Skeletal muscle satellite cell (primary cell): ENCODE measurements at regions not wholly inside any gene's neighbourhood (a gene's known extent, or its start where the extent isn't known, plus 50 kb on each side); places are given as distances from the start of the nearest gene placed in this dataset.
"Not testable (repeated sequence)": the region's sequence is repeated elsewhere in the genome, so short reads cannot be mapped to it uniquely, and the experiment has no call there.

Experiments
- H3K27me3 ChIP-seq: 2 replicates; pipeline ENCODE4 v1.7.0; 2013; ENCODE audit warnings: low read length; ENCODE audit not compliant: control insufficient read depth, insufficient read depth
- H3K36me3 ChIP-seq: 2 replicates; pipeline ENCODE4 v1.7.0; 2013; ENCODE audit warnings: mild to moderate bottlenecking, control low read depth, low read length; ENCODE audit not compliant: insufficient read depth
- H3K4me1 ChIP-seq: 2 replicates; pipeline ENCODE4 v1.7.0; 2013; ENCODE audit warnings: low read length; ENCODE audit not compliant: control insufficient read depth, insufficient read depth
- H3K4me2 ChIP-seq: 2 replicates; pipeline ENCODE4 v1.7.0; 2013; ENCODE audit warnings: mild to moderate bottlenecking, low read length
- H3K4me3 ChIP-seq: 2 replicates; pipeline ENCODE4 v1.7.0; 2013; ENCODE audit warnings: low read length
- H3K9ac ChIP-seq: 2 replicates; pipeline ENCODE4 v1.7.0; 2013; ENCODE audit warnings: mild to moderate bottlenecking, low read depth, low read length, moderate library complexity
- H3K9me3 ChIP-seq: replicated peaks from 2 replicates; pipeline ENCODE4 v1.7.0; 2013; ENCODE audit warnings: mild to moderate bottlenecking, control low read depth, low read length

DNA sequence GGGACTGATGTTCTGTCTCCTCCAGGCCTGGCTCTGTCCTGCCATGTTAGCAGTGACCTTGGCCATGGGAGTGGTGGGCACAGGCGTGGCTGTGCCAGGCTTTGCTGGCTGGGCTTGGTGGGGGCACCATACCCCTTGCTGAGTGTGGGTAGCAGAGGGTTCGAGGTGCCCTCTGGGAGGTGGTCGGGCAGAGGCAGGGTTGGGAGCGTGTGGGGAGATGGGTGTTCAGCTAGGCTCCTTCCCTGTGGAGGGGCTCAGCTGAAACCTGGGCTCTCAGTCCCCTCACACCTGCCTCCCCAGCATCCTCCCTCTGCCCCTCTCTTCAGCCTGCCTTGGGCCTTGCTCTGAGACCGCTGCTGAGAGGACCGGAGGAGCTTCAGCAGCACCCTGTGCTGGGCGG lies 109.6 kb downstream of the TMEM121 start:
- not testable (repeated sequence) for H3K4me2 ChIP-seq, H3K4me1 ChIP-seq, H3K36me3 ChIP-seq, H3K4me3 ChIP-seq, H3K9me3 ChIP-seq, H3K27me3 ChIP-seq, H3K9ac ChIP-seq

DNA sequence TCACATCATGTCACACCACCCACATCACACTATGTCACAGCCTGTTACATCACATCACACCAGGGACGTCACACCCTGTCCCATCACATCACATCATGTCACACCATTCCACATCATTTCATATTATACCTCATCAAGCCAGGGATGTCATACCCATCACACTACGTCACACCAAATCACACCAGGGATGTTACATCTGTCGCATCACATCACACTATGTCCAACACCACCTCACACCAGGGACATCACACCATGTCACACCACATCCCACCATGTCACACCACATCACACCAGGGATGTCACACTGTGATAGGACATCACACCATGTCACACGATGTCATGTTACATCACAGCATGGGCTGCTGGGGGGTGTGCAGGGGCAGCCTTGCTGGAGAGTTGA lies 110.6 kb downstream of the TMEM121 start:
- Histone ChIP-seq H3K27me3 (no peaks in the 10 kb centered on the region), H3K36me3 (no peaks in the 10 kb centered on the region), H3K4me1 (no peaks in the 10 kb centered on the region), H3K9ac (no peak overlapping the region), H3K9me3 (no peaks in the 10 kb centered on the region), H3K4me2 (no peak overlapping the region), H3K4me3 (no peak overlapping the region)

DNA sequence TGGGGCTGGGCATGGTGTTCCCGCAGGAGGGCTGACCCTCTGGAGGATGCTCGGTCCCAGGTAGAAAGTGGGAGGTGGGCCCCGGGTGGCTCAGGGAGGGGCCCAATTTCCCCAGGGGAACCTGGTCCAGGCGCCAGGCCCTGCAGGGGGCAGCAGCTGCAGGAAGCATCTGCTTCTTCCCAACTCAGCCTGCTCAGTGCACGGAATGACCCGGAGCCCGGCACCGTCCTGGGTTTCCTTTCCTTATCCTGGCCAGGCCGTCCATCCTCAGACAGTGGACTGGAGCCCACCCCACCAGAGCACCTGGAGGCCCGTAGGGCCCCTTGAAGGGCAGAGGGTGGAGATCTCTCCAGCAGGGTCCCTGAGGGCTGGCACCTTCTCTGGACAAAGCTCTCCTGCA lies 111.0 kb downstream of the TMEM121 start:
- not testable (repeated sequence) for H3K4me3 ChIP-seq, H3K4me1 ChIP-seq, H3K27me3 ChIP-seq, H3K36me3 ChIP-seq, H3K4me2 ChIP-seq, H3K9me3 ChIP-seq, H3K9ac ChIP-seq

DNA sequence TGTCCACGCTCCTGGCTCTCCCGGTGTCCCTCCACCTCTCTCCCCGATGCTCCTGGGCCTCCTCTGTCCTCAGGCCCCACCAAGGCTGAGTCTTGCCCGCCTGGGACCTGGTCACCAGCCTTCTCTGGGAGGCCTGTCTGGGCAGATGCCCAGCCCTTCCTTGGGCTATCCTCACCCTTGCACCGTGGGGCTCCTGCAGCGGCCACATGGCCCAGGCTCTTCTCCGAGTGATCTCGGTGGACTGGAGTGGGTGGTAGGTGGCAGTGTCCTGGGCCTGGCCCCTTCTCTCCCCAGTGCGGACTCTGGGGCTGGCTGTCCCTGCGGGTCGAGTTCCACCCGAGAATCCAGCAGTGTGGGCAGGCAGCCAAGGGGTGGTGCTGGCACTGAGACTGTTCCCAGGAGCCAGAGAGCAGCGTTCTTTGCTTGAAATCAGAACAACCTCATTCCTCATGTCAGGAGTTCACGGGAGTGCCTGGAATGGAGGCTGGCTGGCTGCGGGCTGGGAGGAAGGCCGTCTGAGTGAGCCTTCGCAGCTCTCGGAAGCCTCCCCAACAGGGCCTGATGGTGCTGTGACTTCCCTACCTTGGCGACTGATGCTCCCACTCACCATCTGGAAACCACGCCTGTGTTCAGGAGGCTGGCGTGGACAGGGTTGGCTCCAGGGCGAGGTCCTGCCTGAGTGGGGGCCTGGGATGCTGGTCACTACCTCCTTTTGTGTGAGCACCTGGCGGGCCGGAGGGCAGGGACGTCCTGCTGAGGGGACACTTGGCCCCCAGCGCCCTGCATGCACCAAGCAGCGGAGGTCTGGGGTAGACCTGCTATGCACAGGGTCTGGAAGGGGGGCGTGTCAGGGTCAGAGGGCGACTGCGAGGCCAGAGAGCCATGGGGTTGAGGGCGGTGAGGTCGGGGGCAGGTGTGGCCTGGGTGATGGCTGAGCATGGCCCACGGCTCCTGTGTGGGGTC lies 113.9 kb downstream of the TMEM121 start:
- not testable (repeated sequence) for H3K9ac ChIP-seq, H3K27me3 ChIP-seq, H3K36me3 ChIP-seq, H3K4me2 ChIP-seq, H3K9me3 ChIP-seq, H3K4me3 ChIP-seq, H3K4me1 ChIP-seq

DNA sequence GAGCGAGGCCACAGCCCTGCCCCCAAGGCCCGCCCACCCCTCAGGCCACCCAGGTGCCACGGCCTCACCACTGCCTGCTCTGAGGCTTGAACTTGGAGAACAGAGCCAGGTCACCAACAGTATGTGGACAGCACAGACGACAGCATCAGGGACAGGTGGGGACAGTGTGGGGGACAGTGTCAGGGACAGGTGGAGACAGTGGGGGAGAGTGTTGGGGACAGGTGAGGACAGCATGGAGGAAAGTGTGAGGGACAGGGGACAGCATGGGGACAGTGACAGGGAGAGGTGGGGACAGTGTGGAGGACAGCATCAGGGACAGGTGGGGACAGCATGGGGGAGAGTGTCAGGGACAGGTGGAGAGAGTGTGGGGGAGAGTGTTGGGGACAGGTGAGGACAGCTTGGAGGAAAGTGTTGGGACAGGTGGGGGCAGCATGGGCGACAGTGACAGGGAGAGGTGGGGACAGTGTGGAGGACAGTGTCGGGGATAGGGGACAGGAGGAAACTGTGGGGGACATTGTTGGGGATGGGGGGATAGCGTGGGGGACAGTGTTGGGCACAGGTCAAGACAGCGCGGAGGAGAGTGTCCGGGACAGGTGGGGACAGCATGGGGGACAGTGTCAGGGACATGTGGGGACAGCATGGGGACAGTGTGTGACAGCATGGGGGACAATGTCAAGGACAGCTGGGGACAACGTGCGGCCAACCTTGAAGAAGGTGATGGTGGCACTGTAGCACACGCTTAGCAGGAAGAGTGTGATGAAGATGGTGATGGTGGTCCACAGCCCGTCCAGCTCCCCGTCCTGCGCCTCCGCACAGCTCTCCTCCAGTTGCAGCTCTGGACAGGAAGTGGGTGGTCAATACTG lies 114.9 kb downstream of the TMEM121 start:
- H3K4me3 ChIP-seq = no peak overlapping the region
- no peak overlapping the region for H3K4me2 ChIP-seq
- H3K9me3 ChIP-seq = no peaks in the 10 kb centered on the region
- no peaks in the 10 kb centered on the region for H3K27me3 ChIP-seq
- no peaks in the 10 kb centered on the region for H3K36me3 ChIP-seq
- H3K4me1 ChIP-seq = no peaks in the 10 kb centered on the region
- H3K9ac ChIP-seq = no peak overlapping the region

DNA sequence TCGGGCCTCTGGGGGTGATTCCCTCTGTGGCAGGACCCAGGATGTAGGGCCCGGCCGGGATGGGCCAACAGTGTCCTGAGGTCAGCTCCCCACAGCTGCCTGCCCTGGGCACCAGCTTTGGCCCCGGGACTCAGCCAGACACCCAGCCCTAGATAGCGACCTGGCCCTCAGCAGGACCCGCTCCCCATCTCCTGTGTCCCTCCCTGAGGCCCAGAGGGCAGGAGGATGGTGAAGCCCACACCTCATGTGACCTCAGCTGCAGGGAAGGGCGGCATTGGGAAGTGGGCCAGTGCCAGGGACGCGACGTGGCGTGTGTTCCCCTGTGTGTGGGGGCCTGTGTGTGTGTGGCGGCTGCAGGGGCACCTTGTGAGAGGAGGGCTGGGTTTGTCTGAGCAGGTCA lies 115.6 kb downstream of the TMEM121 start:
- H3K4me3 ChIP-seq, H3K36me3 ChIP-seq, H3K4me1 ChIP-seq, H3K27me3 ChIP-seq, H3K4me2 ChIP-seq, H3K9ac ChIP-seq, H3K9me3 ChIP-seq: not testable (repeated sequence)

DNA sequence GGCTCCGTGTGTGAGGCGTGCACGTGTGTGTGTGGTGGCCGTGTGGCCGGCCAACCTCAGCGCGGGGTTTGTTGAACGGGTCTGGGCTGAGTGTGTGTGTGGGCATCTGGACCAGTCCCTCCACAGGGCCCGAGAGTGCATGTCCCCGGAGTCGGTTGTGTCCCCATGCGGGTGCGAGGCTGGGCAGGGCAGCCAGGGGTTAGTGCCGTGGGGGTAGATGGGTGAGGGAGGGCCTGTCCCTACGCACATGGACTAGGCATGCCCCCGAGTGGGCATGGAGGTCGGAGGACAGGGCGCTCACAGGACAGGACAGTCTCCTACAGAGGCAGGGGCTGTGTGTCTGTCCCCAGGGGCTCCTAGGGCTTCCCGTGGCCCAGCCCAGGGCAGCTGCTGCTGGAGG lies 116.1 kb downstream of the TMEM121 start:
- H3K4me1 ChIP-seq, H3K4me3 ChIP-seq, H3K9ac ChIP-seq, H3K4me2 ChIP-seq, H3K36me3 ChIP-seq, H3K27me3 ChIP-seq, H3K9me3 ChIP-seq: not testable (repeated sequence)

DNA sequence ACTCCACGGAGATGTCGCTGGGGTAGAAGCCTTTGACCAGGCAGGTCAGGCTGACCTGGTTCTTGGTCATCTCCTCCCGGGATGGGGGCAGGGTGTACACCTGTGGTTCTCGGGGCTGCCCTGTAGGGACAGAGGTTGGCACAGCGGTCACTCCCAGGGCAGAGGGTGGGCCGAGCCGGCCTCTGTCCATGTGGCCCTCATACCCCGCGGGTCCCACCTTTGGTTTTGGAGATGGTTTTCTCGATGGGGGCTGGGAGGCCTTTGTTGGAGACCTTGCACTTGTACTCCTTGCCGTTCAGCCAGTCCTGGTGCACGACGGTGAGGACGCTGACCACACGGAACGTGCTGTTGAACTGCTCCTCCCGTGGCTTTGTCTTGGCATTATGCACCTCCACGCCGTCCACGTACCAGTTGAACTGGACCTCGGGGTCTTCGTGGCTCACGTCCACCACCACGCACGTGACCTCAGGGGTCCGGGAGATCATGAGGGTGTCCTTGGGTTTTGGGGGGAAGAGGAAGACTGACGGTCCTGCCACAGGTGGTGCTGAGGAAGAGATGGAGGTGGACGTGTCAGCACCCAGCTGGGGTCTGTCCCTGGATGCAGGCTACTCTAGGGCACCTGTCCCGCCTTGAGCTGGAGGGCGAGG lies 117.1 kb downstream of the TMEM121 start:
- H3K9ac ChIP-seq, H3K4me3 ChIP-seq: not testable (repeated sequence)

DNA sequence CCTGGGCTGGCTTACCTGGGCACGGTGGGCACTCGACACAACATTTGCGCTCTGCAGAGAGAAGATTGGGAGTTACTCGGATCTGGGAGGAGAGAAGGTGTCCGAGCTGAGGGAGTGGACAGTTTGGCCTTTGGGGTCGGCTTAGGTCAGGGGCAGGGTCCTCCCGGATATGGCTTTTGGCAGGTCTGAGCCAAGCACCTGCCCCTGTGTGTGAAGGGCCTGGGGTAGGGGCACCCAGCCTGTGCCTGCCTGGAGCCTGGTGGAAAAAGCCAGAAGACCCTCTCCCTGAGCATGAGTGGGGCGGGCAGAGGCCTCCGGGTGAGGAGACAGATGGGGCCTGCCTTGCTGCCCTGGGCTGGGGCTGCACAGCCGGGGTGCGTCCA lies 117.7 kb downstream of the TMEM121 start:
- not testable (repeated sequence) for H3K4me2 ChIP-seq, H3K4me1 ChIP-seq, H3K9ac ChIP-seq, H3K4me3 ChIP-seq, H3K27me3 ChIP-seq, H3K9me3 ChIP-seq, H3K36me3 ChIP-seq

More for the DNA sequence above, 117.1 kb downstream of the TMEM121 start:
- H3K4me2 ChIP-seq, H3K27me3 ChIP-seq, H3K36me3 ChIP-seq, H3K4me1 ChIP-seq, H3K9me3 ChIP-seq: not testable (repeated sequence)

DNA sequence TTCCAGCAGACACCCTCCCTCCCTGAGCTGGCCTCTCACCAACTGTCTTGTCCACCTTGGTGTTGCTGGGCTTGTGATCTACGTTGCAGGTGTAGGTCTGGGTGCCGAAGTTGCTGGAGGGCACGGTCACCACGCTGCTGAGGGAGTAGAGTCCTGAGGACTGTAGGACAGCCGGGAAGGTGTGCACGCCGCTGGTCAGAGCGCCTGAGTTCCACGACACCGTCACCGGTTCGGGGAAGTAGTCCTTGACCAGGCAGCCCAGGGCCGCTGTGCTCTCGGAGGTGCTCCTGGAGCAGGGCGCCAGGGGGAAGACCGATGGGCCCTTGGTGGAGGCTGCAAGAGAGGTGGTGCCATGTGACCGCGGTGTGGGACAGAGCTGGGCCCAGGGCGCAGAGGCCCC lies 118.1 kb downstream of the TMEM121 start:
- H3K36me3 ChIP-seq, H3K4me2 ChIP-seq, H3K9ac ChIP-seq, H3K4me1 ChIP-seq, H3K4me3 ChIP-seq, H3K27me3 ChIP-seq, H3K9me3 ChIP-seq: not testable (repeated sequence)

DNA sequence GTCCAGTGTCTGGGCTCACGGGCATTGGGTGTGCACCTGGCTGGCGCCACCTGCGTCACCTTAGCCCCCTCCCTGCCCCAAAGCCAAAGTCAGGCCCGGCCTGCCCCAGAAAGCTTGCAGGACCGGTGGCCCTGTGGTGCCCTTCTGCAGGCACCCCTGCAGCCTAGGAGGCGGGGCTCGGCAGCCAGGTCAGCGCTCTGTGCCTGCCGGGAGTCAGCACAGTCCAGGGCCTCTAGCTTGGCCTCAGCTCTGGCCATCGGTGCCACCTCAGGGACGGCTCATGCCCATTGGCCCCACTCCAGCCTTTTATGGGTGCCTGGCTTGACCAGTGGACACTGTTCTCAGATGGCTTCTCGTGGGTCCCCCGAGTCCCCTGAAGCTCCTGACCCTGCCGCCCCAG lies 118.5 kb downstream of the TMEM121 start:
- H3K27me3 ChIP-seq = not testable (repeated sequence)

More for the DNA sequence above, 118.5 kb downstream of the TMEM121 start:
- not testable (repeated sequence) for H3K4me2 ChIP-seq, H3K9me3 ChIP-seq, H3K9ac ChIP-seq, H3K36me3 ChIP-seq, H3K4me3 ChIP-seq, H3K4me1 ChIP-seq
